A673 (cell line): ENCODE measurements at regions not wholly inside any gene's neighbourhood (a gene's known extent, or its start where the extent isn't known, plus 50 kb on each side); places are given as distances from the start of the nearest gene placed in this dataset.

ENCODE experiments used
- BruUV-seq: library from RNA; stranded (reverse); fragments of 400-500 nt; replicated peaks from 2 replicates; lab custom pipeline; 2021; lab: Mats Ljungman, UMichigan
- CTCF ChIA-PET: fragments of 300-600 bp; sonication (Branson Sonifier 250); formaldehyde crosslinking; loops from one replicate; lab custom pipeline; 2022; ENCODE audit warnings: antibody characterized with exemption; lab: Charles Lee
- POLR2A ChIA-PET: fragments of 300-600 bp; sonication (Branson Sonifier 250); formaldehyde crosslinking; loops from one replicate; lab custom pipeline; 2022; ENCODE audit warnings: antibody characterized with exemption; ENCODE audit not compliant: low non-redundant PET; lab: Charles Lee
- DNase-seq: peaks from one replicate; pipeline ENCODE4 v3.0.0-alpha.2; 2015; ENCODE audit warnings: low spot score
- H3K27ac ChIP-seq: fragments of 200-600 bp; sonication (generic); 2 replicates; pipeline ENCODE4 v1.5.1; 2016; ENCODE audit warnings: mixed run types, low read depth, mild to moderate bottlenecking, mixed read lengths, antibody characterized with exemption, low read length; ENCODE audit not compliant: poor library complexity, severe bottlenecking
- H3K27me3 ChIP-seq: fragments of 200-600 bp; sonication (generic); replicated peaks from 2 replicates; pipeline ENCODE4 v1.6.1; 2017; ENCODE audit warnings: mixed run types, low read depth, mild to moderate bottlenecking, mixed read lengths, antibody characterized with exemption, low read length; ENCODE audit not compliant: insufficient read depth, poor library complexity
- H3K36me3 ChIP-seq: fragments of 200-600 bp; sonication (generic); 2 replicates; pipeline ENCODE4 v1.6.1; 2016; ENCODE audit warnings: mixed run types, mild to moderate bottlenecking, mixed read lengths, antibody characterized with exemption, low read length; ENCODE audit not compliant: insufficient read depth, poor library complexity, severe bottlenecking
- H3K4me1 ChIP-seq: fragments of 200-600 bp; sonication (generic); 2 replicates; pipeline ENCODE4 v1.6.1; 2017; ENCODE audit warnings: mixed run types, mild to moderate bottlenecking, mixed read lengths, antibody characterized with exemption, low read length; ENCODE audit not compliant: insufficient read depth, poor library complexity, severe bottlenecking
- H3K4me3 ChIP-seq: fragments of 200-600 bp; sonication (generic); 2 replicates; pipeline ENCODE4 v1.5.1; 2016; ENCODE audit warnings: low read depth, mixed run types, mild to moderate bottlenecking, mixed read lengths, low read length; ENCODE audit not compliant: poor library complexity, severe bottlenecking
- H3K9me3 ChIP-seq: fragments of 200-600 bp; sonication (generic); 2 replicates; pipeline ENCODE4 v1.6.1; 2016; ENCODE audit warnings: mixed run types, low read depth, mild to moderate bottlenecking, mixed read lengths, antibody characterized with exemption, low read length; ENCODE audit not compliant: poor library complexity, severe bottlenecking
- CTCF ChIP-seq: fragments of 300-800, 200-600 bp; sonication (generic); conservative IDR thresholded peaks from 2 replicates; pipeline ENCODE4 v1.5.1; 2017; ENCODE audit warnings: low read depth, mild to moderate bottlenecking, antibody characterized with exemption, low read length, moderate library complexity, mixed read lengths
- EZH2 ChIP-seq: fragments of 200-600 bp; sonication (generic); IDR thresholded peaks from 2 replicates; pipeline ENCODE4 v1.6.1; 2017; ENCODE audit warnings: borderline replicate concordance, low read depth, mild to moderate bottlenecking, mixed read lengths, antibody characterized with exemption, low read length; ENCODE audit not compliant: poor library complexity, severe bottlenecking
- intact Hi-C: fragments of 100-400 bp; cut with micrococcal nuclease; formaldehyde crosslinking; loops from one replicate; pipeline ENCODE4 v1.10.0; 2022; ENCODE audit not compliant: unreplicated experiment

- Histone ChIP-seq H3K9me3 (no peaks in the 10 kb centered on the region), H3K4me1 (no peaks in the 10 kb centered on the region), H3K27ac (no peak overlapping the region), H3K4me3 (no peak overlapping the region), H3K36me3 (no peaks in the 10 kb centered on the region), H3K27me3 (peaks cover 4% of the 10 kb centered on the region)
- BruUV-seq, result no TSS peak
- POLR2A ChIA-PET, result interaction anchor here (0.6 kb wide), 1 partner anchor 113 kb away, joined by 3 read pairs; no protein-coding TSS in a partner anchor
- intact Hi-C loops, result loop anchor here (5.0 kb wide), 1 partner anchor 556 kb away; no protein-coding TSS in a partner anchor
- CTCF ChIA-PET, result no interaction called here
- DNase-seq, result no peak
- TF ChIP-seq EZH2, result no peak
- TF ChIP-seq CTCF, result no peak
Measured at GRCh38 chr6:105746130-105746505, 340.0 kb upstream of the PRDM1 start.

- POLR2A ChIA-PET, result interaction anchor here (0.6 kb wide), 1 partner anchor 114 kb away, joined by 3 read pairs; no protein-coding TSS in a partner anchor
- Histone ChIP-seq H3K4me1 (no peaks in the 10 kb centered on the region), H3K9me3 (no peaks in the 10 kb centered on the region), H3K36me3 (no peaks in the 10 kb centered on the region), H3K27ac (no peak overlapping the region), H3K27me3 (peaks cover 4% of the 10 kb centered on the region), H3K4me3 (no peak overlapping the region)
- no peak for DNase-seq
- intact Hi-C loops, result loop anchor here (5.0 kb wide), 1 partner anchor 557 kb away; no protein-coding TSS in a partner anchor
- BruUV-seq, result no TSS peak
- CTCF ChIA-PET, result no interaction called here
- TF ChIP-seq EZH2, result no peak
- TF ChIP-seq CTCF, result no peak
Measured at GRCh38 chr6:105745464-105746129, 340.5 kb upstream of the PRDM1 start.

- no peaks in the 10 kb centered on the region for H3K9me3 ChIP-seq
- peaks cover 4% of the 10 kb centered on the region for H3K27me3 ChIP-seq
- CTCF ChIA-PET, result no interaction called here
Measured at GRCh38 chr6:105744815-105745214, 341.3 kb upstream of the PRDM1 start.

More at GRCh38 chr6:105744815-105745214, 341.3 kb upstream of the PRDM1 start:
- Histone ChIP-seq H3K27ac (no peak overlapping the region), H3K4me1 (no peaks in the 10 kb centered on the region), H3K4me3 (no peak overlapping the region), H3K36me3 (no peaks in the 10 kb centered on the region)
- TF ChIP-seq CTCF (no peak), EZH2 (no peak)
- POLR2A ChIA-PET, result no interaction called here
- no peak for DNase-seq
- intact Hi-C loops, result loop anchor here (5.0 kb wide), 1 partner anchor 557 kb away; no protein-coding TSS in a partner anchor
- no TSS peak for BruUV-seq
